Left kidney (tissue), 1 donor: ENCODE measurements at regions not wholly inside any gene's neighbourhood (a gene's known extent, or its start where the extent isn't known, plus 50 kb on each side); places are given as distances from the start of the nearest gene placed in this dataset.
A peak's percentile ranks its signal among the peaks of the same experiment; 100 is the strongest.
"Not testable (repeated sequence)": the region's sequence is repeated elsewhere in the genome, so short reads cannot be mapped to it uniquely, and the experiment has no call there.

Experiments
- DNase-seq: peaks from one replicate; pipeline ENCODE4 v3.0.0-alpha.2; 2013

- DNase-seq, result no peak
These were observed 67.4 kb downstream of the ARRDC3 start for GRCh38 chr5:91315701-91316100.

- DNase-seq, result peak; percentile 56
These were observed 69.1 kb downstream of the ARRDC3 start for GRCh38 chr5:91313757-91314673.

GRCh38 chr5:91312698-91313097 is 70.4 kb downstream of the ARRDC3 start:
- no peak for DNase-seq

- DNase-seq, result peak; percentile 31
These were observed 71.2 kb downstream of the ARRDC3 start for GRCh38 chr5:91311697-91312501.

- no peak for DNase-seq
These were observed 71.9 kb downstream of the ARRDC3 start for GRCh38 chr5:91311168-91311696.

- not testable (repeated sequence) for DNase-seq
These were observed 75.0 kb downstream of the ARRDC3 start for GRCh38 chr5:91308157-91308556.

GRCh38 chr5:91307048-91307447 is 76.1 kb downstream of the ARRDC3 start:
- DNase-seq, result no peak

- DNase-seq, result no peak
These were observed 76.6 kb downstream of the ARRDC3 start for GRCh38 chr5:91306497-91306896.

GRCh38 chr5:91305640-91306039 is 77.5 kb downstream of the ARRDC3 start:
- no peak for DNase-seq

- DNase-seq, result not testable (repeated sequence)
These were observed 79.1 kb downstream of the ARRDC3 start for GRCh38 chr5:91304015-91304414.

- no peak for DNase-seq
These were observed 80.2 kb downstream of the ARRDC3 start for GRCh38 chr5:91302958-91303357.

- no peak for DNase-seq
These were observed 80.8 kb downstream of the ARRDC3 start for GRCh38 chr5:91302305-91302704.

- no peak for DNase-seq
These were observed 81.8 kb downstream of the ARRDC3 start for GRCh38 chr5:91301106-91301846.

GRCh38 chr5:91297994-91298393 is 85.1 kb downstream of the ARRDC3 start:
- DNase-seq, result no peak

- DNase-seq, result no peak
These were observed 86.4 kb downstream of the ARRDC3 start for GRCh38 chr5:91296674-91297143.

- not testable (repeated sequence) for DNase-seq
These were observed 87.0 kb downstream of the ARRDC3 start for GRCh38 chr5:91296102-91296501.

- no peak for DNase-seq
These were observed 90.0 kb downstream of the ARRDC3 start for GRCh38 chr5:91293131-91293530.

- DNase-seq, result no peak
These were observed 91.2 kb downstream of the ARRDC3 start for GRCh38 chr5:91291628-91292569.

GRCh38 chr5:91288118-91288916 is 94.8 kb downstream of the ARRDC3 start:
- no peak for DNase-seq

GRCh38 chr5:91285062-91285461 is 98.1 kb downstream of the ARRDC3 start:
- not testable (repeated sequence) for DNase-seq
